H9 (cell line): ENCODE measurements at regions not wholly inside any gene's neighbourhood (a gene's known extent, or its start where the extent isn't known, plus 50 kb on each side); places are given as distances from the start of the nearest gene placed in this dataset.

ENCODE experiments used
- DNase-seq: peaks from one replicate; pipeline ENCODE4 v3.0.0-alpha.2; 2017
- H2AFZ ChIP-seq: one replicate; pipeline ENCODE4 v1.6.1; 2013; ENCODE audit warnings: mild to moderate bottlenecking, low read length, control low read depth, moderate library complexity
- H2AK5ac ChIP-seq: 2 replicates; pipeline ENCODE4 v1.6.1; 2013; ENCODE audit warnings: low read length, control low read depth, mixed read lengths; ENCODE audit not compliant: insufficient read length
- H2BK120ac ChIP-seq: one replicate; pipeline ENCODE4 v1.6.1; 2013; ENCODE audit warnings: low read depth, mild to moderate bottlenecking, low read length, control low read depth, inconsistent platforms; ENCODE audit not compliant: poor library complexity, severe bottlenecking
- H2BK12ac ChIP-seq: 2 replicates; pipeline ENCODE4 v1.6.1; 2013; ENCODE audit warnings: low read length, control low read depth, mixed read lengths, low read depth; ENCODE audit not compliant: insufficient read length
- H2BK15ac ChIP-seq: 2 replicates; pipeline ENCODE4 v1.6.1; 2013; ENCODE audit warnings: low read depth, low read length, control low read depth
- H2BK20ac ChIP-seq: one replicate; pipeline ENCODE4 v1.6.1; 2013; ENCODE audit warnings: low read depth, mild to moderate bottlenecking, low read length, control low read depth, inconsistent platforms; ENCODE audit not compliant: poor library complexity, severe bottlenecking
- H2BK5ac ChIP-seq: 2 replicates; pipeline ENCODE4 v1.6.1; 2013; ENCODE audit warnings: low read length, control low read depth, mixed read lengths; ENCODE audit not compliant: insufficient read length
- H3K14ac ChIP-seq: 2 replicates; pipeline ENCODE4 v1.6.1; 2013; ENCODE audit warnings: low read length, control low read depth; ENCODE audit not compliant: insufficient read depth
- H3K18ac ChIP-seq: 2 replicates; pipeline ENCODE4 v1.6.1; 2013; ENCODE audit warnings: low read depth, mild to moderate bottlenecking, mixed read lengths, low read length, control low read depth; ENCODE audit not compliant: insufficient read length
- H3K23ac ChIP-seq: 2 replicates; pipeline ENCODE4 v1.6.1; 2013; ENCODE audit warnings: low read length, control low read depth, mixed read lengths, low read depth; ENCODE audit not compliant: insufficient read length
- H3K23me2 ChIP-seq: 2 replicates; pipeline ENCODE4 v1.6.1; 2013; ENCODE audit warnings: low read depth, mild to moderate bottlenecking, mixed read lengths, low read length, control low read depth; ENCODE audit not compliant: insufficient read length, poor library complexity, severe bottlenecking
- H3K27ac ChIP-seq: 2 replicates; pipeline ENCODE4 v1.5.1; 2013; ENCODE audit warnings: low read length, control low read depth, mixed read lengths, low read depth; ENCODE audit not compliant: insufficient read length
- H3K27me3 ChIP-seq: 2 replicates; pipeline ENCODE4 v1.6.1; 2013; ENCODE audit warnings: low read length, control low read depth, inconsistent platforms; ENCODE audit not compliant: insufficient read depth
- H3K4ac ChIP-seq: 2 replicates; pipeline ENCODE4 v1.6.1; 2013; ENCODE audit warnings: low read depth, mild to moderate bottlenecking, control low read depth, inconsistent platforms, low read length, moderate library complexity
- H3K4me1 ChIP-seq: 2 replicates; pipeline ENCODE4 v1.6.1; 2013; ENCODE audit warnings: low read length, control low read depth, inconsistent platforms; ENCODE audit not compliant: insufficient read depth
- H3K4me2 ChIP-seq: 2 replicates; pipeline ENCODE4 v1.6.1; 2013; ENCODE audit warnings: low read length, control low read depth, mixed read lengths; ENCODE audit not compliant: insufficient read length, insufficient read depth
- H3K56ac ChIP-seq: 2 replicates; pipeline ENCODE4 v1.6.1; 2013; ENCODE audit warnings: low read depth, mild to moderate bottlenecking, mixed read lengths, low read length, control low read depth; ENCODE audit not compliant: insufficient read length
- H3K79me1 ChIP-seq: 2 replicates; pipeline ENCODE4 v1.6.1; 2013; ENCODE audit warnings: low read depth, mild to moderate bottlenecking, moderate library complexity, low read length, control low read depth, inconsistent platforms; ENCODE audit not compliant: insufficient read depth, poor library complexity, severe bottlenecking
- H3K79me2 ChIP-seq: 2 replicates; pipeline ENCODE4 v1.6.1; 2013; ENCODE audit warnings: low read length, control low read depth, inconsistent platforms; ENCODE audit not compliant: insufficient read depth
- H3K9ac ChIP-seq: 2 replicates; pipeline ENCODE4 v1.6.1; 2013; ENCODE audit warnings: low read length, control low read depth, mixed read lengths; ENCODE audit not compliant: insufficient read length; ENCODE audit errors: extremely low read depth
- H3K9me3 ChIP-seq: one replicate; pipeline ENCODE4 v1.6.1; 2013; ENCODE audit warnings: low read depth, low read length, inconsistent platforms; ENCODE audit not compliant: control insufficient read depth
- H3T11ph ChIP-seq: one replicate; pipeline ENCODE4 v1.6.1; 2013; ENCODE audit warnings: mild to moderate bottlenecking, low read length, control low read depth, inconsistent platforms
- H4K20me1 ChIP-seq: one replicate; pipeline ENCODE4 v1.6.1; 2013; ENCODE audit not compliant: control insufficient read depth, insufficient read length, insufficient read depth
- H4K5ac ChIP-seq: 2 replicates; pipeline ENCODE4 v1.6.1; 2013; ENCODE audit warnings: low read depth, mild to moderate bottlenecking, mixed read lengths, low read length, control low read depth; ENCODE audit not compliant: insufficient read length
- H4K8ac ChIP-seq: replicated peaks from 2 replicates; pipeline ENCODE4 v1.6.1; 2013; ENCODE audit warnings: low read length, control low read depth, mixed read lengths, low read depth; ENCODE audit not compliant: insufficient read length
- H4K91ac ChIP-seq: 2 replicates; pipeline ENCODE4 v1.6.1; 2013; ENCODE audit warnings: low read depth, mild to moderate bottlenecking, moderate library complexity, mixed read lengths, low read length, control low read depth; ENCODE audit not compliant: insufficient read length
- H3K27ac Mint-ChIP-seq, 3 experiments: 2 replicates in 2 of 3; 3 replicates in 1 of 3; pipeline ENCODE4 v1.8.0; 2020 to 2021; ENCODE audit warnings: mixed read lengths in 3 of 3, mild to moderate bottlenecking in 1 of 3, moderate library complexity in 1 of 3
- H3K27me3 Mint-ChIP-seq: 2 replicates; pipeline ENCODE4 v1.8.0; 2021; ENCODE audit warnings: low read depth, mild to moderate bottlenecking, moderate library complexity, mixed read lengths
- H3K36me3 Mint-ChIP-seq, 3 experiments: 2 replicates in 2 of 3; 3 replicates in 1 of 3; pipeline ENCODE4 v1.8.0; 2020 to 2021; ENCODE audit warnings: low read depth in 3 of 3, mixed read lengths in 3 of 3; ENCODE audit not compliant: insufficient read depth in 1 of 3
- H3K4me1 Mint-ChIP-seq, 2 experiments: 2 replicates each; pipeline ENCODE4 v1.8.0; 2020; ENCODE audit warnings: mixed read lengths in 2 of 2
- H3K4me3 Mint-ChIP-seq, 2 experiments: 2 replicates in 1 of 2; 3 replicates in 1 of 2; pipeline ENCODE4 v1.8.0; 2020 to 2021; ENCODE audit warnings: mild to moderate bottlenecking in 2 of 2, mixed read lengths in 2 of 2, moderate library complexity in 1 of 2
- H3K9me3 Mint-ChIP-seq, 2 experiments: 2 replicates in 1 of 2; 3 replicates in 1 of 2; pipeline ENCODE4 v1.8.0; 2020; ENCODE audit warnings: mild to moderate bottlenecking in 2 of 2, mixed read lengths in 2 of 2, moderate library complexity in 1 of 2
- CTCF ChIP-seq: fragments of 200-600 bp; sonication (generic); conservative IDR thresholded peaks from 3 replicates; pipeline ENCODE4 v1.8.0; 2021; ENCODE audit warnings: antibody characterized with exemption, mild to moderate bottlenecking

GRCh38 chr6:115219645-115220044 lies 841.0 kb downstream of the FRK start:
- Histone ChIP-seq H3K9me3 (no peaks in the 10 kb centered on the region), H2BK15ac (no peak overlapping the region), H3K18ac (no peak overlapping the region), H4K20me1 (no peaks in the 10 kb centered on the region), H4K8ac (no peak overlapping the region), H3K4ac (no peak overlapping the region), H3K4me2 (no peak overlapping the region), H2AFZ (no peak overlapping the region), H3K9ac (no peak overlapping the region), H2BK120ac (no peak overlapping the region), H3K4me1 (no peaks in the 10 kb centered on the region), H3K14ac (no peak overlapping the region), H4K91ac (no peak overlapping the region), H3K27me3 (peaks cover 21% of the 10 kb centered on the region), H2BK5ac (no peak overlapping the region), H3T11ph (no peak overlapping the region), H2AK5ac (no peak overlapping the region), H4K5ac (no peak overlapping the region), H3K79me2 (no peaks in the 10 kb centered on the region), H3K23ac (no peak overlapping the region), H2BK12ac (no peak overlapping the region), H3K79me1 (no peaks in the 10 kb centered on the region), H3K56ac (no peak overlapping the region), H3K27ac (no peak overlapping the region), H2BK20ac (no peak overlapping the region), H3K23me2 (no peaks in the 10 kb centered on the region)
- no peak overlapping the region for H3K4me3 Mint-ChIP-seq
- DNase-seq: no peak
- peaks cover 8 to 11% of the 10 kb centered on the region in 2 experiments; a peak in 3 of 4 replicates for H3K4me1 Mint-ChIP-seq
- H3K27me3 Mint-ChIP-seq: peaks cover 93% of the 10 kb centered on the region
- H3K36me3 Mint-ChIP-seq: peaks cover 0 to 20% (median 11%) of the 10 kb centered on the region in 3 experiments; a peak in 6 of 7 replicates
- TF ChIP-seq CTCF: no peak
- peaks cover 25 to 28% of the 10 kb centered on the region in 2 experiments for H3K9me3 Mint-ChIP-seq
- no peak overlapping the region for H3K27ac Mint-ChIP-seq
